GM12873 (cell line): ENCODE measurements at regions not wholly inside any gene's neighbourhood (a gene's known extent, or its start where the extent isn't known, plus 50 kb on each side); places are given as distances from the start of the nearest gene placed in this dataset.

Experiments used
- TF ChIP-seq, protein P1 (sequence below): IDR thresholded peaks from 2 replicates; pipeline ENCODE4 v1.5.1; 2012; ENCODE audit warnings: low read depth, mild to moderate bottlenecking, moderate library complexity, low read length, control low read depth; ENCODE audit not compliant: insufficient read depth; ENCODE audit errors: missing control alignments

- TF ChIP-seq, protein P1, sequence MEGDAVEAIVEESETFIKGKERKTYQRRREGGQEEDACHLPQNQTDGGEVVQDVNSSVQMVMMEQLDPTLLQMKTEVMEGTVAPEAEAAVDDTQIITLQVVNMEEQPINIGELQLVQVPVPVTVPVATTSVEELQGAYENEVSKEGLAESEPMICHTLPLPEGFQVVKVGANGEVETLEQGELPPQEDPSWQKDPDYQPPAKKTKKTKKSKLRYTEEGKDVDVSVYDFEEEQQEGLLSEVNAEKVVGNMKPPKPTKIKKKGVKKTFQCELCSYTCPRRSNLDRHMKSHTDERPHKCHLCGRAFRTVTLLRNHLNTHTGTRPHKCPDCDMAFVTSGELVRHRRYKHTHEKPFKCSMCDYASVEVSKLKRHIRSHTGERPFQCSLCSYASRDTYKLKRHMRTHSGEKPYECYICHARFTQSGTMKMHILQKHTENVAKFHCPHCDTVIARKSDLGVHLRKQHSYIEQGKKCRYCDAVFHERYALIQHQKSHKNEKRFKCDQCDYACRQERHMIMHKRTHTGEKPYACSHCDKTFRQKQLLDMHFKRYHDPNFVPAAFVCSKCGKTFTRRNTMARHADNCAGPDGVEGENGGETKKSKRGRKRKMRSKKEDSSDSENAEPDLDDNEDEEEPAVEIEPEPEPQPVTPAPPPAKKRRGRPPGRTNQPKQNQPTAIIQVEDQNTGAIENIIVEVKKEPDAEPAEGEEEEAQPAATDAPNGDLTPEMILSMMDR: no peak
These were observed 819.3 kb downstream of the FRK start for GRCh38 chr6:115241373-115241772.

GRCh38 chr6:115221198-115221597 lies 839.5 kb downstream of the FRK start:
- TF ChIP-seq, protein P1: no peak

DNA sequence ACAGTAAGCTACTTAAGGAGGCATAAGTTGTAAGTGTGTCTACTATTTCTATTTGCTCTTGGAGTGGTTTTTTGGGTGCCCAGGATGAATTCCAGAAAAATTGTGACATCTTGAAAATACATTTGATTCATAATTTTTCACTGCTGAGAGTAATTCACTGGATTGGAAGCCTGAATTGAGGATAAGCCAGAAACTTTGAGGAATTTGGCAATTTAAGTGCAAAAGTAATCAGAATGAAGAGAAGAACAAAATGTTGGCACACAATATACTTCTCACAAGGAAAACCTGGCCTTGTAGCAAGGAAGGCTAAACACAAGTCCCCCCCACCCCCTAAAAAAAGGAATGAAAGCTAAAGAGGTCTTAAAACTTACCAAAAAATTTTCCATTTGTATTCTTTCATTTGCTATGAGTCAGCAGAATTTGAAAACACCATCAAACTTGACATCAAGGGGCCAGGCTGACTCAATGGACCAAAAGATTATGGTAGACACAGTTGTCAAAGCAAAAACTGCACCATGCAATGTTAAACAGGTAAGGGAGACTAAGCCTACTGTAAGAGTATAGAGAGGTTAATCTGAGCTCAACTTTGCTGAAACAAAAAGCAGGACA lies 840.0 kb downstream of the FRK start:
- TF ChIP-seq, protein P1: no peak

DNA sequence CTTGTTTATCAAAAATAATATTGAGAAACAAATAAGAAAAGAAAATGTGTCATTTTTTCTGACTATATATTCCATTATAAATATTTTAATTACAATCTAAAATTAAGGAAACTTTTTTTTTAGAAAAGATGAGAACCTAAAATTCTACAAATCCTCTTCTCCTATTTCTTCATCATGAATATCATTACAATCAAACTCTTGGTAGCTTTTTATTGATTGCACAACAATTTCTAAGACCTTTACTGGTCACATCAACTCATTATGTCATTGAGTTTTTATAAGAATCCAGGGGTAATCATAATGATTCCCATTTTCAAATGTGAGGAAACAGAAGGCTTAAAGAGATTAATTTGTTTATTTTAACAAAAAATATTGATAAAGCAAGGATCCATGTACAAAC lies 841.0 kb downstream of the FRK start:
- TF ChIP-seq, protein P1: no peak

- TF ChIP-seq, protein P1: no peak
These were observed 843.9 kb downstream of the FRK start for GRCh38 chr6:115216835-115217234.

GRCh38 chr6:115214283-115214682 lies 846.4 kb downstream of the FRK start:
- TF ChIP-seq, protein P1: no peak

DNA sequence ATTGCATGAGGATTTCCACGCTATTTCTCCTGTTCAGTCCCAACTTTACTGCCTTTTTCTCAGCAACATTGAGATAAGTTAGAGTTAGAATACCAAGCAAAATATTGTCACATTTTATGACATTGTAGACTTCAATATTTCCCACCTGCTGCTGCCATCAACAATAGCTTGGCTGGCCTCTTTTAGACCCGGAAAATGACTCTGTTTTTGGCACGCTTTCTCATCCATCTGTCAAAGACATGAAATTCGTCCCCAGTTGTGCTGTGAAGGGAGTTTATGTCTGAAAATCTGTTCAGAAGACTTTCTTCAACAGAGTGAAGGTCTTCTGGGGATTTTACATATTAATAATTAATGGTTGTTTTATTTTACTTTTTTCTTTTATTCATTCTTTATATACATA lies 857.3 kb downstream of the FRK start:
- TF ChIP-seq, protein P1: no peak
